DND-41 (cell line): ENCODE measurements at regions not wholly inside any gene's neighbourhood (a gene's known extent, or its start where the extent isn't known, plus 50 kb on each side); places are given as distances from the start of the nearest gene placed in this dataset.

Experiments
- ATAC-seq: fragments of 200-7000 bp; cut with Tn5 transposase; 3 replicates; pipeline ENCODE4 v1.9.1; 2021; ENCODE audit warnings: low read depth; ENCODE audit not compliant: insufficient read depth
- DNase-seq: peaks from one replicate; pipeline ENCODE4 v3.0.0-alpha.2; 2020
- H2AFZ ChIP-seq: 2 replicates; pipeline ENCODE4 v1.6.0; 2012; ENCODE audit warnings: low read depth, low read length
- H3K27ac ChIP-seq: 2 replicates; pipeline ENCODE4 v1.5.1; 2012; ENCODE audit warnings: low read length, inconsistent platforms
- H3K27me3 ChIP-seq: fragments of 200-600 bp; sonication (generic); 2 replicates; pipeline ENCODE4 v1.6.0; 2012; ENCODE audit warnings: low read length, mild to moderate bottlenecking, inconsistent platforms; ENCODE audit not compliant: insufficient read depth, poor library complexity
- H3K36me3 ChIP-seq: 2 replicates; pipeline ENCODE4 v1.5.1; 2012; ENCODE audit warnings: low read length, inconsistent platforms; ENCODE audit not compliant: insufficient read depth
- H3K4me1 ChIP-seq: 2 replicates; pipeline ENCODE4 v1.5.1; 2012; ENCODE audit warnings: mild to moderate bottlenecking, low read length; ENCODE audit not compliant: insufficient read depth
- H3K4me2 ChIP-seq: 2 replicates; pipeline ENCODE4 v1.6.0; 2012; ENCODE audit warnings: mild to moderate bottlenecking, moderate library complexity, low read length, inconsistent platforms; ENCODE audit not compliant: insufficient read depth
- H3K4me3 ChIP-seq, 2 experiments: fragments of 200-600 bp in 1 of 2; shearing (Covaris generic) in 1 of 2; 2 replicates each; pipeline ENCODE4 v1.5.1; 2012 to 2016; ENCODE audit warnings: inconsistent platforms in 2 of 2, low read length in 2 of 2, mild to moderate bottlenecking in 2 of 2, low read depth in 1 of 2, moderate library complexity in 1 of 2
- H3K79me2 ChIP-seq: 2 replicates; pipeline ENCODE4 v1.6.0; 2012; ENCODE audit warnings: low read length, inconsistent platforms; ENCODE audit not compliant: insufficient read depth
- H3K9ac ChIP-seq: 2 replicates; pipeline ENCODE4 v1.6.0; 2012; ENCODE audit warnings: low read depth, mild to moderate bottlenecking, inconsistent platforms, low read length, moderate library complexity
- H3K9me3 ChIP-seq: 2 replicates; pipeline ENCODE4 v1.5.1; 2012; ENCODE audit warnings: low read length, moderate library complexity, mild to moderate bottlenecking, inconsistent platforms; ENCODE audit not compliant: insufficient read depth, severe bottlenecking
- H4K20me1 ChIP-seq: 2 replicates; pipeline ENCODE4 v1.6.0; 2012; ENCODE audit warnings: low read length; ENCODE audit not compliant: insufficient read depth
- EZH2 ChIP-seq: IDR thresholded peaks from 3 replicates; pipeline ENCODE4 v1.6.1; 2012; ENCODE audit warnings: borderline replicate concordance, low read depth, mild to moderate bottlenecking, moderate library complexity, low read length, inconsistent platforms; ENCODE audit not compliant: severe bottlenecking
- TF ChIP-seq, protein P1 (sequence below): IDR thresholded peaks from 2 replicates; pipeline ENCODE4 v1.5.1; 2012; ENCODE audit warnings: borderline replicate concordance, low read length, moderate library complexity, mild to moderate bottlenecking; ENCODE audit not compliant: poor library complexity, severe bottlenecking; ENCODE audit errors: extremely low read depth

DNA sequence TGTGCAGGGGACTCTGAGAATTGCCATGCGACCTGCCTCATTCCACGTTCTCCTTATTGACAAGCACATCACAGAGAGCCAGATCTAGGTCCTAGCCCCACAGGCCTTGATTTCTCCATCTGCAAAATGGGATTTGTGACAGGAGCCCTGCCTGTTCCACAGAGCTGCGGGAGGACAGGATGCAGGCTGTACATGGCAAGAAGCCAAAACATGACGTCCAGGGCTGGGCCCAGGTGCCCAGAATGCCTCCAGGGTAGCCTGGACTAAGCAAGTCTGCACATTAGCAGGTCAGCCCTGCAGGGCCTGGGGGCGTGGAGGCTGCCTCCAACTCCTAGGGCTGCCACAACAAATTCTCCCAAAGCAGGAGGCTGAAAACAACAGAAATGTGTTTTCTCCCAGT, 235.7 kb upstream of the SDK2 start:
- no peaks in the 10 kb centered on the region for H3K79me2 ChIP-seq
- H3K4me3 ChIP-seq: no peak overlapping the region
- H4K20me1 ChIP-seq: peaks cover 5% of the 10 kb centered on the region
- no peaks in the 10 kb centered on the region for H3K36me3 ChIP-seq
- H3K27me3 ChIP-seq: peaks cover 5% of the 10 kb centered on the region
- ATAC-seq (no peak), DNase-seq (no peak)
- no peaks in the 10 kb centered on the region for H3K4me1 ChIP-seq
- TF ChIP-seq, protein P1, sequence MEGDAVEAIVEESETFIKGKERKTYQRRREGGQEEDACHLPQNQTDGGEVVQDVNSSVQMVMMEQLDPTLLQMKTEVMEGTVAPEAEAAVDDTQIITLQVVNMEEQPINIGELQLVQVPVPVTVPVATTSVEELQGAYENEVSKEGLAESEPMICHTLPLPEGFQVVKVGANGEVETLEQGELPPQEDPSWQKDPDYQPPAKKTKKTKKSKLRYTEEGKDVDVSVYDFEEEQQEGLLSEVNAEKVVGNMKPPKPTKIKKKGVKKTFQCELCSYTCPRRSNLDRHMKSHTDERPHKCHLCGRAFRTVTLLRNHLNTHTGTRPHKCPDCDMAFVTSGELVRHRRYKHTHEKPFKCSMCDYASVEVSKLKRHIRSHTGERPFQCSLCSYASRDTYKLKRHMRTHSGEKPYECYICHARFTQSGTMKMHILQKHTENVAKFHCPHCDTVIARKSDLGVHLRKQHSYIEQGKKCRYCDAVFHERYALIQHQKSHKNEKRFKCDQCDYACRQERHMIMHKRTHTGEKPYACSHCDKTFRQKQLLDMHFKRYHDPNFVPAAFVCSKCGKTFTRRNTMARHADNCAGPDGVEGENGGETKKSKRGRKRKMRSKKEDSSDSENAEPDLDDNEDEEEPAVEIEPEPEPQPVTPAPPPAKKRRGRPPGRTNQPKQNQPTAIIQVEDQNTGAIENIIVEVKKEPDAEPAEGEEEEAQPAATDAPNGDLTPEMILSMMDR: no peak
- no peak for TF ChIP-seq EZH2
- H3K9ac ChIP-seq: no peak overlapping the region
- H3K4me2 ChIP-seq: no peak overlapping the region
- H2AFZ ChIP-seq: no peak overlapping the region
- no peaks in the 10 kb centered on the region for H3K9me3 ChIP-seq
- H3K27ac ChIP-seq: no peak overlapping the region

DNA sequence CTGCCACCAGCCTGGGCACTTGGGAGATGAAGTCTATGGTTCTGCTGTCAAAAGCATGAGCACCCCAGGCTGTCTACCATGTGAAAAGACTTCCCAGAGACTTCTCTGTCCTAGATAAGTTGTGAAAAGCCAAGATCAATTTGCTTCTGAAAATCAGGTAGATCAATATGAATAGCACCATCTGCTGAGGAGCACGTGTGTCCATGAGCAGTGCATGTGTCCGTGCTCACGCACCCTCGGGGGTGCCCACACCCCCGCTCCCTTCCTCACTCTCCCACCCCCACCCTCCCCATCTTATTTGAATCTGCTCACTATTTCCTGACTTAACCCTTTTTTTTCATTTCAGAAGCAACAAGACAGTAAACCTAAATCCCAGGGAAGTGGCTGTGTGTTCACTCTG, 238.3 kb upstream of the SDK2 start:
- no peak overlapping the region for H3K27ac ChIP-seq
- no peaks in the 10 kb centered on the region for H3K9me3 ChIP-seq
- peaks cover 8% of the 10 kb centered on the region for H3K27me3 ChIP-seq
- H3K4me3 ChIP-seq: no peak overlapping the region
- no peaks in the 10 kb centered on the region for H3K79me2 ChIP-seq
- TF ChIP-seq, protein P1: no peak
- TF ChIP-seq EZH2: no peak
- ATAC-seq: no peak
- DNase-seq: no peak
- no peaks in the 10 kb centered on the region for H3K36me3 ChIP-seq
- no peaks in the 10 kb centered on the region for H3K4me1 ChIP-seq
- no peak overlapping the region for H3K9ac ChIP-seq
- peaks cover 5% of the 10 kb centered on the region for H4K20me1 ChIP-seq
- H3K4me2 ChIP-seq: no peak overlapping the region
- H2AFZ ChIP-seq: no peak overlapping the region

DNA sequence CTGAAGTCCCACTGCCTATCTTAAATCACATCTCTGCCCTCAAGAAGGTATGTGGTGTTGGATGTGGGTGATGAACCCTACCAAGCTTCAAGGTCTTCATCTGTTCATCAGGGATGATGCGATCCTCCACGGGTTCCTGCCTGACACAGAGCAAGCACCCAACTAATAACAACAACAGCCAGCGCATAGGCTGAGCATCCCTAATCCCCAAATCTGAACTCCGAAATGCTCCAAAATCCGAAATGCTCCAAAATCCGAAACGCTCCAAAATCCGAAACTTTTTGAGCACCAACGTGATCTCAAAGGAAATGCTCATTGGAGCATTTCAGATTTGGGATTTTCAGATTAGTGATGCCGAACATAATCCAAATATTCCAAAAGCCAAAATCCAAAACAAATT, 238.9 kb upstream of the SDK2 start:
- no peak overlapping the region for H2AFZ ChIP-seq
- H3K9ac ChIP-seq: no peak overlapping the region
- H3K4me3 ChIP-seq: no peak overlapping the region
- H3K27ac ChIP-seq: no peak overlapping the region
- no peaks in the 10 kb centered on the region for H3K4me1 ChIP-seq
- peaks cover 8% of the 10 kb centered on the region for H3K27me3 ChIP-seq
- no peak overlapping the region for H3K4me2 ChIP-seq
- H4K20me1 ChIP-seq: peaks cover 5% of the 10 kb centered on the region
- H3K9me3 ChIP-seq: no peaks in the 10 kb centered on the region
- ATAC-seq (no peak), DNase-seq (no peak)
- TF ChIP-seq, protein P1: no peak
- no peak for TF ChIP-seq EZH2
- no peaks in the 10 kb centered on the region for H3K36me3 ChIP-seq
- H3K79me2 ChIP-seq: no peaks in the 10 kb centered on the region

DNA sequence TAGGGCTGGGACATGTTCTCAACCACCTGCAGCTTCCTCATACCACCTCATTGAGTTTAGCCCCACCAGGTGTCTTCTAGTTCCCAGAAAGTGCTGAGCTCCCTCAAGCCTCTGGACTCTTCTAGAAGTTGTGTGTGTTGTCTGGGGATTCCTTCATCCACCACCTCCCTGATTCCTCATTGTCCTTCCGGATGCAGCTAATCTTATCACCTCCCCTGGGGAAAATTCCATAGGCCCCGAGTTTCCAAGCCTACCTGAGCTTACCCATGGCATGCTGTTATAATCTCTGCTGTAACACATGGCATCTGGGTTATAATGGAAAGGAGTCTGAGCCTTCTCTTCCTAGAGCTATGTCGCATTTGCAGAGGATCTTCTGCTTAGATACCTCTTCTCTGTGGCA, 243.5 kb upstream of the SDK2 start:
- Histone ChIP-seq H4K20me1 (no peaks in the 10 kb centered on the region; the same call in 1 of the 2 replicates), H3K4me3 (no peak overlapping the region), H3K9ac (no peak overlapping the region), H3K27ac (no peak overlapping the region), H3K9me3 (no peaks in the 10 kb centered on the region), H3K79me2 (no peaks in the 10 kb centered on the region), H3K36me3 (no peaks in the 10 kb centered on the region), H2AFZ (no peak overlapping the region), H3K27me3 (peaks cover 3% of the 10 kb centered on the region), H3K4me2 (no peak overlapping the region), H3K4me1 (no peaks in the 10 kb centered on the region)
- no peak for TF ChIP-seq EZH2
- TF ChIP-seq, protein P1: no peak
- ATAC-seq: no peak
- no peak for DNase-seq
